ENCODE measurements at regions not wholly inside any gene's neighbourhood (a gene's known extent, or its start where the extent isn't known, plus 50 kb on each side); places are given as distances from the start of the nearest gene placed in this dataset.

GRCh38 chr3:10706740-10707399, 109.2 kb upstream of the SLC6A11 start:
- TF ChIP-seq POLR2AphosphoS5 (IDR thresholded peaks at IDR 0.05; ENCODE audit: borderline replicate concordance, low read depth, low read length) (no peak), EZH2 (IDR thresholded peaks at IDR 0.05) (no peak), FOXP2 (optimal IDR thresholded peaks at IDR 0.05; ENCODE audit: control extremely low read depth, extremely low read length, insufficient read depth) (no peak)
